ENCODE measurements at regions not wholly inside any gene's neighbourhood (a gene's known extent, or its start where the extent isn't known, plus 50 kb on each side); places are given as distances from the start of the nearest gene placed in this dataset.

- no peak for TF ChIP-seq CTCF (IDR thresholded peaks at IDR 0.05 in 8 of 11, conservative IDR thresholded peaks at IDR 0.05 in 3 of 11)
- no peak for TF ChIP-seq POLR2AphosphoS5 (IDR thresholded peaks at IDR 0.05)
Observed at GRCh38 chr5:82399111-82399510, 121.0 kb upstream of the RPS23 start.
